HCT116 (cell line): ENCODE measurements at regions not wholly inside any gene's neighbourhood (a gene's known extent, or its start where the extent isn't known, plus 50 kb on each side); places are given as distances from the start of the nearest gene placed in this dataset.
"Not testable (repeated sequence)": the region's sequence is repeated elsewhere in the genome, so short reads cannot be mapped to it uniquely, and the experiment has no call there.

Experiments
- CTCF ChIP-seq, 3 experiments: fragments of 200-600 bp in 1 of 3; sonication (generic) in 1 of 3; IDR thresholded peaks in 2 of 3; conservative IDR thresholded peaks in 1 of 3; 2 replicates each; pipeline ENCODE4 v1.5.1; 2012 to 2017; ENCODE audit warnings: low read depth in 2 of 3, low read length in 2 of 3, antibody characterized with exemption in 1 of 3, borderline replicate concordance in 1 of 3, control low read depth in 1 of 3, mild to moderate bottlenecking in 1 of 3, mixed read lengths in 1 of 3, mixed run types in 1 of 3, moderate library complexity in 1 of 3; ENCODE audit not compliant: insufficient read depth in 1 of 3
- POLR2A ChIP-seq: IDR thresholded peaks from 2 replicates; pipeline ENCODE4 v1.7.0; 2011; ENCODE audit warnings: borderline replicate concordance; ENCODE audit not compliant: insufficient read depth, insufficient read length; ENCODE audit errors: extremely low read depth
- REST ChIP-seq: IDR thresholded peaks from 2 replicates; pipeline ENCODE4 v1.6.1; 2012; ENCODE audit warnings: low read depth

- not testable (repeated sequence) for TF ChIP-seq CTCF (IDR thresholded peaks at IDR 0.05 in 2 of 3, conservative IDR thresholded peaks at IDR 0.05 in 1 of 3; ENCODE audit: borderline replicate concordance in 1 of 3, insufficient read depth in 1 of 3, low read depth in 2 of 3, low read length in 2 of 3); REST; POLR2A
Measured at GRCh38 chrY:7280151-7280740, 368.7 kb upstream of the AMELY start.
